H1 (cell line): ENCODE measurements at regions not wholly inside any gene's neighbourhood (a gene's known extent, or its start where the extent isn't known, plus 50 kb on each side); places are given as distances from the start of the nearest gene placed in this dataset.

Experiments
- CTCF ChIP-seq, 3 experiments: IDR thresholded peaks; 1 replicate in 2 of 3; 2 replicates in 1 of 3; pipeline versions ENCODE4 v1.5.1 to v1.6.1; 2011; ENCODE audit warnings: low read length in 3 of 3, mild to moderate bottlenecking in 3 of 3, inconsistent platforms in 2 of 3, low read depth in 1 of 3, moderate library complexity in 1 of 3; ENCODE audit not compliant: insufficient read depth in 1 of 3; ENCODE audit errors: control extremely low read depth in 1 of 3
- EP300 ChIP-seq, 2 experiments: IDR thresholded peaks; 1 replicate in 1 of 2; 2 replicates in 1 of 2; pipeline ENCODE4 v1.6.1; 2011 to 2012; ENCODE audit warnings: low read depth in 2 of 2, low read length in 2 of 2, mild to moderate bottlenecking in 2 of 2, borderline replicate concordance in 1 of 2, inconsistent platforms in 1 of 2, moderate library complexity in 1 of 2
- EZH2 ChIP-seq: fragments of 200-600 bp; sonication (generic); IDR thresholded peaks from 2 replicates; pipeline ENCODE4 v1.7.1; 2012; ENCODE audit warnings: low read depth, mild to moderate bottlenecking, moderate library complexity, low read length, inconsistent platforms; ENCODE audit not compliant: severe bottlenecking
- MAX ChIP-seq: IDR thresholded peaks from 2 replicates; pipeline ENCODE4 v1.6.1; 2012; ENCODE audit warnings: inconsistent platforms
- SP2 ChIP-seq: IDR thresholded peaks from 2 replicates; pipeline ENCODE4 v1.6.1; 2012; ENCODE audit warnings: mild to moderate bottlenecking, low read length, inconsistent platforms
- TBP ChIP-seq: IDR thresholded peaks from 2 replicates; pipeline ENCODE4 v1.6.1; 2011; ENCODE audit warnings: low read depth, low read length, improper control_type of control experiment
- USF2 ChIP-seq: IDR thresholded peaks from 2 replicates; pipeline ENCODE4 v1.6.1; 2011; ENCODE audit warnings: low read length, improper control_type of control experiment

- TF ChIP-seq SP2 (no peak), CTCF (IDR thresholded peaks at IDR 0.05; ENCODE audit: control extremely low read depth in 1 of 3, insufficient read depth in 1 of 3, low read depth in 1 of 3, low read length in 3 of 3) (no peak), EZH2 (no peak), TBP (no peak), EP300 (IDR thresholded peaks at IDR 0.05; ENCODE audit: borderline replicate concordance in 1 of 2, low read depth in 2 of 2, low read length in 2 of 2) (no peak), USF2 (no peak), MAX (no peak)
Observed at GRCh38 chr16:85445779-85446222, 167.3 kb upstream of the GSE1 start.
